B cell (primary cell): ENCODE measurements at regions not wholly inside any gene's neighbourhood (a gene's known extent, or its start where the extent isn't known, plus 50 kb on each side); places are given as distances from the start of the nearest gene placed in this dataset.

ENCODE experiments used
- EZH2 ChIP-seq: IDR thresholded peaks from 2 replicates; pipeline ENCODE4 v1.6.1; 2012; ENCODE audit warnings: borderline replicate concordance, low read depth, mild to moderate bottlenecking, moderate library complexity, low read length; ENCODE audit not compliant: insufficient read depth, poor library complexity, severe bottlenecking
- TF ChIP-seq, protein P1 (sequence below): fragments of 200-600 bp; IDR thresholded peaks from one replicate; pipeline ENCODE4 v1.8.0; 2022; ENCODE audit warnings: antibody characterized with exemption, mild to moderate bottlenecking

DNA sequence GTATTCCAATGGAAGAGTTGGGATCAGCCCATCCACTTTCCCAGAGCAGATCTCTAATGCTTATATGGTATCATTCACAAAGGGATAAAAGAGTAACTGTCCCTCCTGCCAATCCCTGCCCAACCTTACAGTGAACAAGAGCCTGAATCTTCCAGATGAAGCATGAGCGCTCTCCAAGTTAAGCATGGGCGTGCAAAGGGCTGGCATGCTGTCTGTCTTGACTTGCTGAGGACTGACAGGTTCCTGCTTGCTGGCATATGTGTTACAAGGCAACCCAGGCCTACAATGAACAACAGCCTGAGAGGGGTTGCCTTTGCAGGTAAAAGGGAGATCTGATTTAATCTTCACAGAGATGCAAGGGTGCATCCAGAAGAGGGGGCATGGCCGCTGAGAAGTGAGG, 155.6 kb upstream of the SOD1 start:
- TF ChIP-seq, protein P1, sequence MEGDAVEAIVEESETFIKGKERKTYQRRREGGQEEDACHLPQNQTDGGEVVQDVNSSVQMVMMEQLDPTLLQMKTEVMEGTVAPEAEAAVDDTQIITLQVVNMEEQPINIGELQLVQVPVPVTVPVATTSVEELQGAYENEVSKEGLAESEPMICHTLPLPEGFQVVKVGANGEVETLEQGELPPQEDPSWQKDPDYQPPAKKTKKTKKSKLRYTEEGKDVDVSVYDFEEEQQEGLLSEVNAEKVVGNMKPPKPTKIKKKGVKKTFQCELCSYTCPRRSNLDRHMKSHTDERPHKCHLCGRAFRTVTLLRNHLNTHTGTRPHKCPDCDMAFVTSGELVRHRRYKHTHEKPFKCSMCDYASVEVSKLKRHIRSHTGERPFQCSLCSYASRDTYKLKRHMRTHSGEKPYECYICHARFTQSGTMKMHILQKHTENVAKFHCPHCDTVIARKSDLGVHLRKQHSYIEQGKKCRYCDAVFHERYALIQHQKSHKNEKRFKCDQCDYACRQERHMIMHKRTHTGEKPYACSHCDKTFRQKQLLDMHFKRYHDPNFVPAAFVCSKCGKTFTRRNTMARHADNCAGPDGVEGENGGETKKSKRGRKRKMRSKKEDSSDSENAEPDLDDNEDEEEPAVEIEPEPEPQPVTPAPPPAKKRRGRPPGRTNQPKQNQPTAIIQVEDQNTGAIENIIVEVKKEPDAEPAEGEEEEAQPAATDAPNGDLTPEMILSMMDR, result no peak
- TF ChIP-seq EZH2, result no peak
